Liver (tissue), 8 donors: ENCODE measurements at regions not wholly inside any gene's neighbourhood (a gene's known extent, or its start where the extent isn't known, plus 50 kb on each side); places are given as distances from the start of the nearest gene placed in this dataset.

Experiments used
- DNase-seq: peaks from one replicate; pipeline ENCODE4 v3.0.0-alpha.2; 2017; ENCODE audit warnings: low spot score
- H3K27ac ChIP-seq, 2 donors: one replicate each; pipeline ENCODE4 v1.7.0; 2013; ENCODE audit warnings: inconsistent platforms in 2 of 2, low read length in 2 of 2, control low read depth in 1 of 2, low read depth in 1 of 2, mild to moderate bottlenecking in 1 of 2
- H3K27me3 ChIP-seq, 4 donors: one replicate each; pipeline versions ENCODE4 v1.6.1 to v1.7.0; 2013; ENCODE audit warnings: low read length in 3 of 4, inconsistent platforms in 1 of 4, mild to moderate bottlenecking in 1 of 4, moderate library complexity in 1 of 4; ENCODE audit not compliant: control insufficient read depth in 4 of 4, insufficient read depth in 4 of 4
- H3K36me3 ChIP-seq, 4 donors: one replicate each; pipeline versions ENCODE4 v1.6.1 to v1.7.0; 2013; ENCODE audit warnings: low read length in 3 of 4, mild to moderate bottlenecking in 3 of 4, low read depth in 1 of 4, moderate library complexity in 1 of 4; ENCODE audit not compliant: control insufficient read depth in 4 of 4, insufficient read depth in 3 of 4
- H3K4me1 ChIP-seq, 4 donors: one replicate each; pipeline versions ENCODE4 v1.6.1 to v1.7.0; 2013; ENCODE audit warnings: low read length in 3 of 4, mild to moderate bottlenecking in 3 of 4, moderate library complexity in 1 of 4; ENCODE audit not compliant: control insufficient read depth in 4 of 4, insufficient read depth in 4 of 4
- H3K4me3 ChIP-seq, 3 donors: one replicate each; pipeline versions ENCODE4 v1.6.1 to v1.7.0; 2013; ENCODE audit warnings: low read length in 3 of 3, control low read depth in 1 of 3, low read depth in 1 of 3, mild to moderate bottlenecking in 1 of 3
- H3K9ac ChIP-seq, 2 donors: one replicate each; pipeline ENCODE4 v1.7.0; 2013; ENCODE audit warnings: low read length in 2 of 2, mild to moderate bottlenecking in 2 of 2, moderate library complexity in 2 of 2, control low read depth in 1 of 2, low read depth in 1 of 2
- H3K9me3 ChIP-seq, 4 donors: one replicate each; pipeline versions ENCODE4 v1.6.1 to v1.7.0; 2013; ENCODE audit warnings: low read length in 3 of 4; ENCODE audit not compliant: control insufficient read depth in 4 of 4
- ATF3 ChIP-seq: IDR thresholded peaks from 2 replicates; pipeline ENCODE4 v1.6.1; 2016; ENCODE audit warnings: antibody characterized with exemption
- CTCF ChIP-seq: fragments of 150-350 bp; IDR thresholded peaks from 2 replicates; pipeline ENCODE4 v1.5.1; 2017; ENCODE audit warnings: improper control_type of control experiment, low read depth, low read length; ENCODE audit not compliant: missing input control
- EGR1 ChIP-seq, 2 donors: IDR thresholded peaks; 2 replicates each; pipeline ENCODE4 v1.6.1; 2016 to 2018; ENCODE audit warnings: antibody characterized with exemption in 2 of 2, low read depth in 2 of 2
- FOXA2 ChIP-seq: IDR thresholded peaks from 2 replicates; pipeline ENCODE4 v1.6.1; 2016; ENCODE audit warnings: antibody characterized with exemption
- GABPA ChIP-seq, 2 donors: IDR thresholded peaks in 1 of 2; conservative IDR thresholded peaks in 1 of 2; 2 replicates each; pipeline ENCODE4 v1.6.1; 2016; ENCODE audit warnings: antibody characterized with exemption in 2 of 2, mild to moderate bottlenecking in 1 of 2, moderate library complexity in 1 of 2
- HNF4G ChIP-seq: IDR thresholded peaks from 2 replicates; pipeline ENCODE4 v1.6.1; 2016; ENCODE audit warnings: antibody characterized with exemption
- MAX ChIP-seq: IDR thresholded peaks from 2 replicates; pipeline ENCODE4 v1.6.1; 2016; ENCODE audit warnings: antibody characterized with exemption
- NR2F2 ChIP-seq: IDR thresholded peaks from 2 replicates; pipeline ENCODE4 v1.6.1; 2016; ENCODE audit warnings: antibody characterized with exemption
- RAD21 ChIP-seq, 2 donors: IDR thresholded peaks; 2 replicates each; pipeline ENCODE4 v1.6.1; 2016; ENCODE audit warnings: antibody characterized with exemption in 2 of 2, mild to moderate bottlenecking in 2 of 2
- REST ChIP-seq: IDR thresholded peaks from 2 replicates; pipeline ENCODE4 v1.6.1; 2016; ENCODE audit warnings: antibody characterized with exemption, mild to moderate bottlenecking
- RXRA ChIP-seq, 2 donors: IDR thresholded peaks; 2 replicates each; pipeline ENCODE4 v1.6.1; 2017 to 2018; ENCODE audit warnings: antibody characterized with exemption in 2 of 2, mild to moderate bottlenecking in 1 of 2
- SP1 ChIP-seq: IDR thresholded peaks from 2 replicates; pipeline ENCODE4 v1.6.1; 2018; ENCODE audit warnings: antibody characterized with exemption, mild to moderate bottlenecking
- WGBS: extraction: QIAGEN DNeasy Blood & Tissue Kit; methylation state at CpG from one replicate; pipeline ENCODE4 v1.1.7; 2013; 5-methylcytosine and 5-hydroxymethylcytosine counted together
- donor health status: healthy.
- donor health status: healthy.
- donor health status: healthy.
- donor health status: healthy.
- donor health status: healthy.

GRCh38 chr11:95705485-95706124 is 84.0 kb downstream of the FAM76B start:
- H3K27me3 ChIP-seq: no peaks in the 10 kb centered on the region
- peak; percentile 85 for DNase-seq
- no peak overlapping the region for H3K4me3 ChIP-seq
- no peak for TF ChIP-seq NR2F2
- no peak for TF ChIP-seq GABPA (IDR thresholded peaks at IDR 0.05 in 1 of 2, conservative IDR thresholded peaks at IDR 0.05 in 1 of 2)
- no peak for TF ChIP-seq FOXA2
- TF ChIP-seq REST: no peak
- TF ChIP-seq CTCF: peak; percentile 95
- no peak for TF ChIP-seq SP1
- peak; percentile 100 for TF ChIP-seq RAD21 (IDR thresholded peaks at IDR 0.05)
- no peak for TF ChIP-seq EGR1 (IDR thresholded peaks at IDR 0.05; ENCODE audit: low read depth in 2 of 2)
- TF ChIP-seq MAX: no peak
- TF ChIP-seq RXRA (IDR thresholded peaks at IDR 0.05): peak in 1 of 2 donors; percentile 17
- TF ChIP-seq ATF3: peak; percentile 38
- no peak for TF ChIP-seq HNF4G
- H3K27ac ChIP-seq: no peak overlapping the region
- no peaks in the 10 kb centered on the region for H3K36me3 ChIP-seq
- peaks cover 0 to 5% (median 2%) of the 10 kb centered on the region in 4 donors for H3K4me1 ChIP-seq
- H3K9ac ChIP-seq: peak overlapping the region in 1 of 2 donors; percentile 19
- 9% methylated on average over 10 of the region's 10 CpGs for WGBS
- no peaks in the 10 kb centered on the region for H3K9me3 ChIP-seq

GRCh38 chr11:95704865-95705264 is 84.7 kb downstream of the FAM76B start:
- Histone ChIP-seq H3K9me3 (no peaks in the 10 kb centered on the region), H3K4me3 (no peak overlapping the region), H3K36me3 (no peaks in the 10 kb centered on the region), H3K9ac (no peak overlapping the region), H3K27me3 (no peaks in the 10 kb centered on the region), H3K4me1 (peaks cover 0 to 5% (median 2%) of the 10 kb centered on the region in 4 donors), H3K27ac (no peak overlapping the region)
- TF ChIP-seq NR2F2 (peak; percentile 87), MAX (no peak), RXRA (IDR thresholded peaks at IDR 0.05) (peak in 1 of 2 donors; percentile 11)
- WGBS: 59% methylated on average over 3 of the region's 3 CpGs
- DNase-seq: no peak
